GM21737 (cell line): ENCODE measurements at regions not wholly inside any gene's neighbourhood (a gene's known extent, or its start where the extent isn't known, plus 50 kb on each side); places are given as distances from the start of the nearest gene placed in this dataset.
A peak's percentile ranks its signal among the peaks of the same experiment; 100 is the strongest.

Experiments used
- ATAC-seq: cut with Tn5 transposase; IDR thresholded peaks from one replicate; pipeline ENCODE4 v1.9.1; 2021; ENCODE audit warnings: mild to moderate bottlenecking, moderate library complexity; ENCODE audit not compliant: unreplicated experiment

GRCh38 chr1:193524616-193525015, 338.2 kb upstream of the B3GALT2 start:
- no peak for ATAC-seq

- no peak for ATAC-seq
Observed at GRCh38 chr1:193524021-193524420, 337.6 kb upstream of the B3GALT2 start.

DNA sequence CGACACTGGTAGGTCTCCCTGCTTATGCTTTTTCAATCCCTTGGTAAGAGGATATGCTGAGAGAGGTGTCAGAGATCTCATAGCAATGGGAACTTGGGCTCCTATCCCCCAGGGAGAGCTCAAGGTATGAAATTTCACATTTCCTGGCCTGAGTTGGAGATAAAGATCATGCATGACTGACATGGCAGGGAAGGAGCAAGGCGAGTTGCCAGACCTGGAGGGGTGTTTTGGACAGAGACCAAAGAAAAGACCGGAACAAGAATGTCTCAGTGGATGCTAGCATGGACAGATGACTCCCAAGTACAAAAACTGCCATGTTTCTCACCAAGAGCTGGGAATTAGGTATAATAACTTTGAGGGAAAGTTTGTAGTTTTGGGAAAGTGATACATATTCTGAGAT, 334.1 kb upstream of the B3GALT2 start:
- no peak for ATAC-seq

DNA sequence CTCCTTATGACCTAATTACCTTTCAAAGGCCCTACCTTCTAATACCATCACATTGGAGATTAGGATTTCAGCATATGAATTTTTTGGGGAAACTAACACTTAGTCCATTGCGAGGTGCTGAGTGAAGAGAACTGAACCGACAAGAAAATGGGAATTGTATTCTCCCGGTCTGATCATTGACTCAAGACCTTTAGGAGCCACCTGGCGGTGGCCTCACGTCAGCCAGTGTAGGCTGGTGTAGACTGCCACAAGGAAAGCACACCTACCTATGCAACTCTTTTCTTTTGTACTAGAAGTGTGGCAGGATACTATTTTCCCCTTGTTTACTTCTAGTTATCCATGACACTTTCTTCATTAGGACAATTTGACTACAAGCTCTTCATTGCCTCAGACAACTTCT, 333.5 kb upstream of the B3GALT2 start:
- no peak for ATAC-seq

- no peak for ATAC-seq
Observed at GRCh38 chr1:193516755-193517388, 330.5 kb upstream of the B3GALT2 start.

- no peak for ATAC-seq
Observed at GRCh38 chr1:193514397-193514796, 328.0 kb upstream of the B3GALT2 start.

DNA sequence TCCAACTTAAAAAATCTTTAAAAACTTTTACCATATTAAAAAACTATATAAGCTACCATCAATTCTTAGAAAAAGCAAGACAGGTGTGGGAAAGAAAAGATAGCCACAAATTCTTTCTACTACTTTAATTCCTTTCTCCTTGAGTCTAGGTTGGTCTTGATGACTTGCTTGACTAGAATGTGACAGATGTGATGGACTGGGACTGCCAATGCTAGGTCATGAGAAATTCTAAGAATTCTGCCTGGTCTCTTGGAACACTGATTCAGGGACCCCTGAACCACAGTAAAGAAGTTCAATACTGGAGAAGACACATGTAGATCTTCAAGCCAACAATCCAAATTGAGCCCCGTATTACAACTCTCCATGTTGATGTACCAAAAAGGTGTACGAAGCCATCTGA, 326.6 kb upstream of the B3GALT2 start:
- ATAC-seq, result no peak

- ATAC-seq, result no peak
Observed at GRCh38 chr1:193504920-193505319, 318.5 kb upstream of the B3GALT2 start.

DNA sequence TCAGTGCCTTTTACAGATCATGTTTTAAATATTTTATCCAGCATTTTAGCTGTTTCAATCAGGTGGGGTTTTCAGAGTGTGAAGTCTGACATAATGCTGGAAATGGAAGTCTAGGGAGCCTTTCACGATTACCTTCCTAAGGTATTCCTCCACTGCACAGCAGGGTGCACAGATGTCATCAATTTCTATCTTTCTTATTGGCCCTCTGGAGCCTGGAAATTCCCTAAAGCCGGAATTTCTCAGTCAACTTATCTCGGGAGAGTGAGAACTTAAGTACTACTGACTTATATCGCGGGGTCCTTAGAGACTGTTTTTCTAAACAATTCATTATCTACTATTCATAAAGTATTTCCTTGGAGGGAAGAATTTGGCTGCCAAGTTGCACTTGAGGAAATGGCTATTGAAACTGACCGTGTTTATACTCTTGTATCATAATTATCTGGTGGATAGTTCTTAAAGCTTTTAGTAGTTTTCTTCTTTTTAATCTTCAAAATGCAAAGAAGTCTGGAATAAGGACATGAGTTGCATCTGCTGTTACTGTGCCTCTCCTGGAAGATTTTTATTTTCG, 311.8 kb upstream of the B3GALT2 start:
- no peak for ATAC-seq

- ATAC-seq, result no peak
Observed at GRCh38 chr1:193494368-193494767, 308.0 kb upstream of the B3GALT2 start.

DNA sequence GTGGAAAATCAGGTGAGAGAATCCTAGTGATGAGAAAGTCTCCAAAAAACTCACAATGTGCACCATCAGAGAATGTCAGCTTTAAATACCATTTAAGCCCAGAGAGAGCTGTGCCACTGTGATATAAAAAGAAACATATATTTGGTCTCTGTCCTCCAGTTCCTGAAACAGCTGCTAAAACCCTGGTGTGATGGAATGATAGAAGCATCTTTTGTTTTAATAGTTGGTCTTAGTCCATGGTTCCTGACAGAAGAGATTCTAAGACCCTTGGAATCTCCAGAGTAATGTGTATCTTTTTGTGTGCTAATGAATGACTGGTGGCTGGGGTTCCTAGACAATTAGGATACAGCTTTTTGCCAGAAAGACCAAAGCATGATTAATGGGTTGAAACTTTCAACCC, 302.8 kb upstream of the B3GALT2 start:
- no peak for ATAC-seq

DNA sequence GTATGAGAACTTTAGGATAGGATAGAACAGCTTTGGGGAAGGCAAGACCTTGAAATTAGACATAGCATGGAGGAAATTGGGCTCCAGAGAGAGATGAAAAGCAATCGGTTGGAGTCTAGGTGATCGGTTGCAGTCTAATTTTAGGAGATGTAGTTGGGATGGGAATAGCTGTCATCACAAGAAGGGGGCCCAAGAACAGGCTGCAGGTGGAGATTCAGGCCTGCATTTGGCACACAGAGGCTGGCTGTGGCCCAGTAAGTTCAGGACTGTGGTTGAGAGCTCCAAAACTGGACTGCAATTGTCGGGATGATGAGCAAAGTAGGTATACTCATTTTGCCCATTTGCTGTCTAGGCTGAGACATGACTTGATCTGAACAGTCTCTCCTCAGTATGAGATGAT, 301.3 kb upstream of the B3GALT2 start:
- no peak for ATAC-seq

DNA sequence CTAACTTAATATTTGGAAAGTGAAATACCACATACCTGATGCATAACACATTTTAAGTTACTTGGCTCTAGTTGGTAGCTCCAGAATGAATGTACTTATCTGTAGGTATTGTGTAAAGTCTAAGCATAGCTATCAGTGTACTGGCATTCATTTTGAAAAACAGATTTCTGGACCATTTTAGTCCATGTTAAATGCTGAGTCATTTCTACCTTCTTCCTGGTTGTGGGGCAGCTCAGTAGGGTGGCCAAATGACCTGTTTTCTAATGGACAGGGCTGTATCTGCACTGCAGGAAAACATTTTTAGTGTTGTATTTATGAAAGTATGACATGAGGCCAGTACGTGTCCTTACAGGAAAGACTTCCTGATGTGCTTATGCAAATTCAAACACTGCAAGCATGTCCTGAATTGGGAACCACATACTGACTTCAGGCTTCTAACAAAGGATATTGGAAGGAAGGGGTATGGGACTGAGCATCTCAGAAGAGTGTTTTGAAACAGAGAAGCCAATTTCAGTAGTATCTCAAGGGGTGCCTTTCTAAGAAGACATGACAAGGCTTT, 300.3 kb upstream of the B3GALT2 start:
- no peak for ATAC-seq

- no peak for ATAC-seq
Observed at GRCh38 chr1:193480755-193481154, 294.3 kb upstream of the B3GALT2 start.

- peak; percentile 99 for ATAC-seq
Observed at GRCh38 chr1:193479187-193479586, 292.8 kb upstream of the B3GALT2 start.

GRCh38 chr1:193476748-193477147, 290.3 kb upstream of the B3GALT2 start:
- ATAC-seq, result no peak

GRCh38 chr1:193473932-193474331, 287.5 kb upstream of the B3GALT2 start:
- no peak for ATAC-seq

DNA sequence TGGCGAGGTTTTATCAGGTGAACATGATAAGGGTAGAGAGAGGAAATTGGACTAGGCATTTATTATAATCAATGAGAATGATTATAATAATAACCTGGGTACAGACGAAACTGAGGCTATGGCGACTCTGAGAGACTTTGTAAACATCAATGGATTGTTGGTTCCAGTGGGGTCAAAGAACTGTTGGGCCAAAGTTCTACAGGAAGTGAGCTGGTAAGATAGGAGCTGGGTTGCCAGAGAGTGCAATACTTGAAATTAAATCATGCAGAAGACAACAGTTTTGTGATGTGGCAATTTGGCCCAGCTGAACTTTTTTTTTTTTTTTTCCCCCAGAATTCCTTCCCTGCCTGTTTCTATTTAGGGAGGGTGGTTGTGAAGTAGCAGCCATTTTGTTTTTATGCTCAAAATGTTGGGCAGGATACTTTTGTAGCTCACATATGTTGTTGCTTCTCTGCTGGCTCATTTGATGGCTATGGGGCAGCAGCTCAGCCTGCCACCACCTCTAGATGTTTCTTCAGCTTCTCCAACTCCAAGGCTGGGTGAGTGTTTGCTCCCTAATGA, 286.5 kb upstream of the B3GALT2 start:
- no peak for ATAC-seq

- ATAC-seq, result no peak
Observed at GRCh38 chr1:193472430-193472829, 286.0 kb upstream of the B3GALT2 start.

DNA sequence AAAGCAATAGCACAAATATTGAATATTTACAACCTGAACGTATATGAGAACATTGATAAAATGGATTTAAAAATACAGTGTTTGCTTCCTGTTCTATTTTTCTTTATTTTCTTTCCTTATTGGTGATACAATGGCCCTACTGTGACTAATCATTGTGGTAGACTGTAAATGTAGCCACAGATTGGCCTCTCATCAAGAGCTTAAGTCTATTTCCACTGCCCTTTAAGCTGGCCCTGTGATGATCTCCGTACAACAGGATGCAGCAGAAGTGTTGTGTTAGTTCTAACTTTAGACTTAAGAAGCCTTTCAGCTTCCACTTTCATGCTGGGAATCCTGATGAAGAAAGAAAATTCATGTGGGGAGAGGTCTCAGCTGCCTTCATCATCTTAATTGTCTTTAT, 285.6 kb upstream of the B3GALT2 start:
- no peak for ATAC-seq

- no peak for ATAC-seq
Observed at GRCh38 chr1:193463326-193463932, 277.0 kb upstream of the B3GALT2 start.
